ENCODE measurements at regions not wholly inside any gene's neighbourhood (a gene's known extent, or its start where the extent isn't known, plus 50 kb on each side); places are given as distances from the start of the nearest gene placed in this dataset.
"Not testable (repeated sequence)": the region's sequence is repeated elsewhere in the genome, so short reads cannot be mapped to it uniquely, and the experiment has no call there.

DNA sequence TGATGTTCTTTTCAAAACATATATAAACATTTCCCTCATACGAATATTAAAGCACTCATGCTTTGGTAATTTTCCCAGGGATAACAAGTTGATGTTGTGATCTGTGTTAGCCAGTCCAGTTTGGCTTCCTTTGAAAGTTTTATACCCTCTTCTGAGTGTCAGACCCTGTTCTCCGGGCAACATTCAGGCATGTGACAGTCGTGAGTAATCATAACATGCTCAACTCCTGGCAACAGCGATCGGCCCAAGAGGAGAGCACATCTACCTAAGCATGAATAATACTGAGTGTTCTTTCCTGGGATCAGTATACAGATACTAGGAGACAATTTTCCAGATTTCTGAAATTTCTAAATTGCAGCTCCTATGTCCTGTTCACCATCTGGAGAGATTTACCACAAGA lies 1086.4 kb downstream of the CDH8 start:
- DNase-seq, result no peak

DNA sequence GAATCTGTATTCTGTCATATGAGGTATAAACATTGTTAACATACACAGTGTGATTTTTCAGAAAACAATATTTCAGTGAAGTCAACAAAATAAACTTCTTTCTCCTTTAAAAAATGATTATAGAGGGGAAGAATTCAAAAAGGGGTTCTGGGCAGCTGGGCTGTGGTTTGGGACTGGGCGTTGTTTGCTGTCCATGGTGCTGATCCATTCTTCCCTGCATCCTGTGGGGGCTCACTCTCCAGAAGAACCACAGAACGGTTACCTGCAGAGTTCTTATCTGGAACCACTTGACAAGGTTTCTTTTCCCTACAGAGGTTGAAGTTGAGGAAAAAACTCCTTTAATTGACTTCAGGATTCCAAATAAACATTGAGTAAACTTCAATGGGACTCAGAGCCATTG lies 1091.0 kb downstream of the CDH8 start:
- DNase-seq, result no peak

DNA sequence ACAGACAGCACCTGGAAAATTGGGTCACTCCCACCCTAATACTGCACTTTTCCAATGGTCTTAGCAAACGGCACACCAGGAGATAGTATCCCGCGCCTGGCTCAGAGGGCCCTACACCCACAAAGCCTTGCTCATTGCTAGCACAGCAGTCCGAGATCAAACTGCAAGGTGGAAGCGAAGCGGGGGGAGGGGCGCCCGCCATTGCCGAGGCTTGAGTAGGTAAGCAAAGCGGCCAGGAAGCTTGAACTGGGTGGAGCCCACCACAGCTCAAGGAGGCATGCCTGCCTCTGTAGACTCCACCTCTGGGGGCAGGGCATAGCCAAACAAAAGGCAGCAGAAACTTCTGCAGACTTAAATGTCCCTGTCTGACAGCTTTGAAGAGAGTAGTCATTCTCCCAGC lies 1100.0 kb downstream of the CDH8 start:
- not testable (repeated sequence) for DNase-seq

DNA sequence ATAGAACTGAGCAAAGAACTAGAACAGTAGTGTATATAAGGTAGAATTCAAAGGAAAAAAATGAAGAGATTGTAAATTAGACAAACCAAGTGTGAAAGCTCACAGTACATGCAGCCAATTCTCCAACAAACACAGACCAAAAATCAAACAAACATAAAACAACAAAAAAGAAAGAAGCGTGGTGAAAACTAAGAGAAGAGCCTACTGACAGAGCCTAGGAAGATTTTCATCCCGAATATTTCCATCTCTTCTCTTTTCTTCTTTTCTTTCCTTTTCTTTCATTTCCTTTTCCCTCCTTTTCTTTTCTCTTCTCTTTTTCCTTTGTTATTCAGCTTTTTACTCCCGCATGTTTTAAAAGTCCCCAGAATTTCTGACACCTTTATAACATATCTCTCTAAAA lies 1103.6 kb downstream of the CDH8 start:
- DNase-seq, result no peak

DNA sequence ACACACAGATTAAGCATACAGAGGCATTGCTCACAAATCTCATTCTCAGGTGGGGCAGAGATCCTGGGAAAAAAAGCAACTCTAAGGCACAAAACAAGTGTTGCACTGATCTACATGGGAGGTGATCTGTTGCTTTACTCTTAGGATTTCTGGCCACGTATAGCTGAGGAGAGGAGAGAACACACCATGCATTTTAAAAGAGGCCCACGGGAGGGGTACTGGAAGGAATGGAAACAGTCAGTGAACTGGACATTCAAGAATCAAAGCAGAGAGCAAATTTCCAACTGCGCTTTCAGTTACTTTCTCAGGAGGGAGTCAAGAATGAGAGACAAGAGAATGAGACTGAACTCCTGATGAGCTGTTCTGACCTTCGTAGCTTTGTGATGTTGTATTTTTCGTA lies 1105.9 kb downstream of the CDH8 start:
- DNase-seq, result no peak

DNA sequence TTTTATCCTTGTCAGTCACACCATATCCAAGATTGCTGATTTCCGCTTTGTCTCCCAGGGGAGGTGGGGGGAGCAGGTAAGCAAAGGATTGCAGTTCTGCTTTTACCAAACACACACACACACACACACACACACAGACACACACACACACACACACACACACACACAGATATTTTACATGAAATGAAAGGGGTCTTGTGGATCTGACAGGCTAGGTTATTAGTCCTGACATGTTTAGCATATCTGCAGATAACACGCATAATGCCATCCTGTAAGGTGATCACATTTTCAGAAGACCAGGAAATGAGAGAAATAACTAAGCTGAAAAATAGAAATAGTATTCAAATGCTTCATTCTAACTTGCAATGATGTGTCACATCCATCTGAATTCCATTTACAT lies 1113.3 kb downstream of the CDH8 start:
- no peak for DNase-seq

DNA sequence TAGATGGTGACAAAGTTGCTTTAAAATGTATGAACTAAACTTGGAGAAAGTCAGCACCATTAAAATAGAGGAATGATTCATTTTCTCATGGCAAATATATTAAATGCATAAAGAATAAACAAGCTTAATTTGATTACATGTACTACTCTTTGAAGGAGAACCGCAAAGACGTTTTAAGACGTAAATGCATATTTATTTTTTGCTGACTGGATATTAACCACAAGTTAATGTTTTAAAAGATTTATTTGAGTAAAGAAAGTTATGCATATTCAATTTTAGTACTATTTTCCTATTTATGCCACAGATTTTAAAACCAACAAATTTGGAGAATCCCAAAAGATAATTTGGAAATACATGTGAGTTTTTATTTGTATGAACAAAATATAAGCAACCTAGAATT lies 1121.9 kb downstream of the CDH8 start:
- no peak for DNase-seq

DNA sequence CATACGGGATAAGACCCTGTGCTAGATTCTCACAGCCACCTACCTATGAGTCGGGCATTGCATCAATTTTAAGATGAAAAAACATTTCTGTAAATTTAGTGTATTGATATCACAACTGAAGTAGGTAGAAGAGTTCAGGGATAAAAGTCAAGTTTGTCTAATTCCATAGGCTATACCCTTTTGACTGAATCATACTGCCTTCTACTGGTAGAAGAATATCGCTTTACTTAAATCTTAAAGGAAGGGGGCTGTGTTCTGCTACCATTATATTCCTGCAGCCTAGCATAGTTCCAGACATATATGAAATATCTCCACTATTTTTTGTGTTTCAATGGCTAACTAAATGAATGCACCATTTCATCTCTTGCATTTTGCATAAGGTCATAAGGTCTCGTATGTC lies 1128.6 kb downstream of the CDH8 start:
- no peak for DNase-seq

DNA sequence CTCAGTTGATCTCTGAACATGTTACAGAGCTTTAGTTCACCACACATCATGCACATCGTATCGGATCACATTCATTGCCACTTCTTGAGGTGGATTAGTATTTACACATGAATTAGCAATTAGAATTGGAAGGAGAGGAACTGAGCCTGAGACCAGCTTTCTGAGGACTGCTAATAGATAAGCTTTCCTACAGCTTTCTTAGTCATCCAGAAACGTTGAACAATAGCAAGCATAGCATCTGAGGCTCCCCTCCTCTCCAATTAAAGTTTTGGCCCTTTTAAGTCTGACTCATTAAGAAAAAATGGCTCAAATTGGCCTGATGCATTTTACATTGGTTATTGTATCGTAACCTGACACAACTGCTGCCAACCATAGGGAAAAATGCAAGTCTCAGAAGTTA lies 1130.4 kb downstream of the CDH8 start:
- DNase-seq, result no peak

DNA sequence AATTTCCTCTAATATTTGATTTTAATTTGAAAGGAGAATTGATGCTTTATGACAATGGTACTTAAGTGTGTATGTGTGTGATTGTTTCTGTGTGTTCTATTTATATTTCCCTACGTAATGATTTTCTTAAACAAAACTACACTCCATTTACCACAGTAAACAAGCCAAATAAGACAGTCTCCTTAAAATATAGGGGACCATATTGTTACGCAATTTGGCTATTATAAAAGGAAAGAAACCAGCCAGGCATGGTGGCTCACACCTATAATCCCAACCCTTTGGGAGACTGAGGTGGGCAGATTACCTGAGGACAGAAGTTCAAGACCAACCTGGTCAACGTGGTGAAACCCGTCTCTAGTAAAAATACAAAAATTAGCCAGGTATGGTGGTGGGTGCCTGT lies 1134.1 kb downstream of the CDH8 start:
- DNase-seq, result no peak

DNA sequence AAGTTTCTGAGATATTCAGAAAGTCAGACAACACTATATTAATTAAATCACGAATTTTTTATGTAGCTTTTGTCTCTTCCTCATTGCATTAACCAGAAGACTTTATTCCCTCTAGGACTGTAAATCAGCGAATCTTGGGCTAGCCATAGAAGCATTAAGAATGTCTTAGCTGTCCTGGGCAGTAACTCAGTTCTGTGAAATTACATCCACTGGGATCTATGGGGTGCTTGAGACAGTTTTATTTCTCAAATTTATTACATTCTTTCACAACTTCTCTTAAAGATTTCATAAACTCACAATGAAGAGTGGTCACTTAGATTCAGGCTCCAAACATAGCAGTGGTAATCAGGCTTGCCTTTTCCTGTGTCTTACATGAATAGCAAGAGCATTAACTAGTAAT lies 1153.4 kb downstream of the CDH8 start:
- DNase-seq, result no peak

DNA sequence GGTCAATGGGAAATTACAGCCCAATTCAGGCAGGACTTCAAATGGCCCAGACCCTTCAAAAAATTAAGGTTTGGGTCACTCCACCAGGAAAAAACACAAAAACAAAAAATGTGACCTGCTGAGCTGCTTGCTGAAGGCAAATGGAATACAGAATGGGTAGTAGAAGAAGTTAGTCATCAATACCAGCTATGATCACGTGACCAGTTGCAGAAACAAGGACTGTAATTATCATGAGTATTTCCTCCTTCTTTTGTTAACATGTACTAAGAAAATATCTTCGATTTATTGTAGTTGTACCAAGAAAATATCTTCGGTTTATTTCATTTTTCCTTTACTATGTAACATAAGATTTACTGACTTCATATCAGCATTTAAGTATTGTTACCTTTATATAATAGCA lies 1183.6 kb downstream of the CDH8 start:
- DNase-seq, result no peak

DNA sequence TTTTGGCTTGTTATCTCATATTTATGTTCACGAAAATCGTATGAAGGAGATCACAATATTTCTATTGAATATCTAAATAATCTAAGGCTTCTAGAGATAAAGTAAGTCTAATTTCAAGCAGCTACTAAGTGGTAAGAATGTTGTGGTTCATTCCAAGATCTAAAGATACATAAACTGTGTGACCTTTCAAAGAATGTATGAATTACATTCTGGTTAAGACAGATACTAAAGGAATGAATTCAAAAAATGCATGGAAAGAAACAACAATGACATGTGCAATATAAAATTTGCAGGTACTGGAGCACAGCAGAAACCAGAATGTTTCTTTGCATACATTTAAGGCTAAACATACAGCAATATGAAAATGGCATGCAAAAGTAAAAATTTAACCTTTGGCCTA lies 1214.6 kb downstream of the CDH8 start:
- no peak for DNase-seq

DNA sequence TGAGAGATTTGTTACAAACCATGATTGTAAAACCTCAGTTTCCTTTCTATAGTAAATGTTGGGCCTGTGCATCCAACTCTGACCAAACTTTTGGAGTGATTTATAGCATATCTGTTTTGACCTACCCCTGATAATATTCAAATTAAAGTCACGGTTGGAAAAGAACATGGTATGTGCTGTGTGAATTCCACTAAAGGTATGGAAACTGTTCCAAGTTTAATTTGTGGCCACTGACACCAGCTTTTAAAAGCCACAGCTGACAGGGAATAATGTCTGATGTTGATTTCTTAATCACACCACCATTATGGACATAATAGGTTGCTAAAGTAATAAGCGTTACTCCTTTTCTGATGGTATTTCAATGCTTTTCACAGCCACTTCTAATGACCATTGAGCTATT lies 1215.9 kb downstream of the CDH8 start:
- DNase-seq, result no peak

DNA sequence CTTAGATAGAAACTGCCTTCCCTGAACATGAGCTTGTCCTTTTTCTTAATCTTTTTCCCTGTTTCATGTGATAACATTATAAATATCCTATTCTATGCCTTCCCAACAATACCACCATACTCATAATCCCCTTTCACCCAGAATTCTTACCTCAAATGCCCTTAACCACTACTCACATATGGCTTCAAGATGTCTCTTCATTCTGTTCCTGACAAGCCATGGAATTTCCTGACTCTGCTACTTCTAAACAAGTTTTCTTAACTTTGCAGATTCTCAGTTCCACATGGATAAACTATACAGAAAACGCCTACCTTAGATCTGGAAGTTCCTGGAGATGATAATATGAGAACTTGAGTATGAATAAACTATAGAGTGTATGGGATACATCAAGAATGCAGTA lies 1217.8 kb downstream of the CDH8 start:
- DNase-seq, result no peak

DNA sequence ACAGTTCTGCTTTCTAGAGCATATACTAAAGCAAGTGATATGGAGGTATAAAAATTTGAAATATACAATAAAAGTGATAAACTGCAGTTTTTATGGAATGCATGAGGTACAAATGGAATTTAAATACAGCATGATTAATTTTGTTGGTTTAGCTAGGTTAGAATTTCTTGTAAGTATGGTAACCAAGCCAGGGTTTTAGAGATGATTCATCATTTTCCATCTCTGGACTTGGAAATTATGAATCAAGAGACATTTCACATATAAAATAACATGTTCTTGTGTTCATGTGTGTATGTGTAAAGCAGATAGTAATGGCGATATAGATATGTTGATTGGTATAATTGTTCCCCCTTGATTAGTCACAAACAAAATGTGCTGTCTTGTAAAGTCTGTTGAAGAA lies 1219.8 kb downstream of the CDH8 start:
- DNase-seq, result no peak

DNA sequence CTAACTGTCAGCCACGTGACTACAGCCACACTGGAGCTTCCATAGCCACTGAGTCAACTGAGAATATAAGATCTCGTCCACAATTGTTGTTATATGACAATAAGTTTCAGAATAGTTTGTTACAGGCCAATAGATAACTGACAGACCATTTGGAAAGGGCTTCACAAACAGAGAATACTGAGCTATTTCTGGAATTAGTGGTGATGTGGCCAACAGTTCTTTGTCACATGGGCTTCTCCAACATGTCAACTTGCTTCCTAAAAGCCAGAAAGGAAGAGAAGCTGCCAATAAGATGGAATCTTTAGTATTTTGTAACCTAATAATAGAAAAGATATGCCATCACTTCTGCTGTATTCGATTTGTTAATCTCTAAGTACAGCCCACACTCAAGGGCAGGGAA lies 1220.4 kb downstream of the CDH8 start:
- DNase-seq, result no peak

DNA sequence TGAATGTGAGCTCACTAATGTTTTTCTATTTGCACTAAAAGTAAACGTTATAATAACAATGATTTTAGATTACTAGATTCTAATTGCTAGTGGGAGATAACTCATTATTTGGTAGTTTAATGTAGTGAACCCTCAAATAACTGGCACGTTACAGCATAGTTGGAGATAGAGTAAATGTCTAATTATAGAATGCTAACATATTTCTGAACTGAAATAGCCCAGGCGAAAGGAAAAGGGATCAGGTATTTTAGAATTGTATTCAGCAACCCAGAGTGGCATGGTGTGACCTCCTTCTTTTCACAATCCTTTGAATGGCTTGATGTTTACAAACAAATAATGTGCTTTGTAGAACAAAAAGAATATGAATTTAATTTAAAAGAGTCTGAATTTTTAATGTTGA lies 1221.2 kb downstream of the CDH8 start:
- DNase-seq, result no peak

DNA sequence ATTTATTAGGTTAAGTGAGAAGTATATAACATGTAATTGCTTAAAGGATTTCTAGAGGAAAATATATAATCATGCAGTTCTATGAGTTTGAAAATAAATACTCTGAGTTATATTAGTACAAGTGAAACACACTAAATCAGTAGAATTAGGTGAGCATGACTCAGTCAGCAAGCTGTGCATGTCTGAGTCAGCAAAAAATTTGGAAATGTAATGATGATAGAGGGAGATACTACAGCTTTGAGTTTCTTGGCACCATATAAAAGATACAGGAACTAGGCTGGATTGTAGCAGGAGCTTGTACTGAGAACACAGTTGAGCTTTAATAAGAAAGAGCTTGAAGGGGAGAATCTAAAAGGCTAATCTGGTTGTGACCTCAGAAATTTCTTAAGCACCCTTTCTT lies 1224.6 kb downstream of the CDH8 start:
- no peak for DNase-seq

DNA sequence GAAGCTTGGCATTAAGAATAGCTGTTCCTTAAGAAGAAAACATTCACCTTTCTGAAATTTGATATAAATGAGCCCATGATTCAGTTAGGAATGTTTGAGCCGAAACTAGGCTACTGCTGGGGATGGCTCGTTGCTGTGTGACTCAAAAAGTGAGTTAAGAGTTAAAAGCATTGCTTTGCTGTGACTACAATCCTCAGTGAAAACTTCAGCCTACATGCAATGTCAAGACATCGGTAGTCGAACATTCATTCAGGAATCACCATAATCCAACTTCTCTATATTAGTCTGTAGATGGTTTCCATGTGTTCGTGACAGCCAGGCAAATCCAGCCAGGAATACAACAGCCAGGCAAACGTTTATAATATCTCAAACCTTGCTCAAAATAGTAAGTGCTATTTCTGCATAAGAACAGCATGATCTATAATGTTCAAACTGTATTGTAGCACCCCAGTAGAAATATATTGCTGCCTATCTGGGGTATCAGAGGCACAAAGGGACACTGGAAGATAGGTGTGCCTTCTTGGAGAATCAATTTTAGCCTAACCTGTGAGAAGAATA lies 1225.1 kb downstream of the CDH8 start:
- DNase-seq, result no peak

DNA sequence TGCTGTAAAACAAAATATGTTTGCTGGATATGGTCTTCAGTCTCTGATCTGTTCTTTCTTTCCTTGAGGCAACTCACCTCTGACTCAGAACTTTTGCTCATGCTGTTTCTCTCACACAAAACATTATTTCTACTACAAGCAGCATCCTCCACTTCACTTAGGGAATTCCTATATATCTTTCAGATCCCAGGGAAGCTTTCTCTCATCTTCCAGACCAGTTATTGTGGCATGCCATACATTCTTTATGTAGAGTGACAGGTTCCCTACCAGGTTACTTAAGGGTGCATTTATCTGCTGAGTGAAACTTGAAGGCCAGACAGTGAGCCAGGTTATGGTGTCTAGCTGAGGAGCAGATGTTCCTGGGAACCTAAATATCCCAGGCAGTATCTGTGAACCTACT lies 1226.0 kb downstream of the CDH8 start:
- DNase-seq, result no peak

DNA sequence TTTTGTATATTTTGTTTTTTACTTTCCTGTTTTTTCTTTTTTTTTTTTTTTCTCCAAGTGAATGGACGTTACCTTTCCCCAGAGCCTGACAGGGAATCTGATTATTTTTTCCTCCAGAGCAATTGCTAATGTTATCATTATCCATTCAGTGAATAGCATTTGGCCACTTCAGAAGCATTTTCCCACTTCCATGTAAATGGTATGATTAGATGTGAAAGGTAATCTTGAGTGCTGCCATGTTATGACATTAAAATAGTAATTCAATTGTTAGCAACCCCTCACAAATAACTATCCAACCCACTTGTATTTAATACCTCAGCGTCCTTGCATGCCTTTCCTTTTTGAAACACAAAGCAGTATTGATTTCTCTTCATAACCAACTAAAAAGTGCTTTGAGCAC lies 1243.8 kb downstream of the CDH8 start:
- DNase-seq, result no peak

DNA sequence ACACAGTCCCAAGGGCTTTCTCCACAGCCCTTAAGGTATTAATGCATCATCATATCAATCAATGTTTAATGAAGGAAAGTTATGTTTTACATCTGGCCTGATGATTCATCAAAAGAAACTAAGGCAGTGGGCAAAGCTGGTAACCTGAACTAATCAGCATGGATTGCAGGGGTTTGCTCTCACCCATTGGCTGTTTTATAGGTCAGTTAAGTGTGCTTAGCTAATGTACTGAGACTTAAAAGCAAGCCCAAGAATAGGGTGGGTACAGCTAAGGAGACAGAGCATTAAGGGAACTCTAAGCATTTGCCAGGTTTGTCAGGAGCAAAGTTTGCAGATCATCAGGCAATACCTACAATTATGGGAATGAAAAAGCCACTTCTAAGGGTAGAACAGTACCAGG lies 1247.6 kb downstream of the CDH8 start:
- no peak for DNase-seq

DNA sequence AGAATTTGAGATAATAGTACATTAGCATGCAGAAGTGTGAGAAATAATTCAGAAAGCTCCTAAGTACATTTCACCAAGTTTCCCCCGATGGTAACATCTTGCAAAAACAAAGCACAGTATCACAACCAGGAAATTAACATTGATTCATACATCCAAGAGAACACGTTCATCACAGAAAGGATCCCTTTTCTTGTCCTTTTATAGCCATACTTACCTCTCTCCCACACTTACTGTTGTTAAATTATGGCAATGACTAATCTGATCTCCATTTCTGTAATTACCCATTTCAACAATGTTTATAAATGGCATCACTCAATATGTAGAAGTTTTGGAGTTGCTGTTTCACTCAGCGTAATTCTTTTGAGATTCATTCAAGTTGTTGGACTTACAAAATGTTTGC lies 1260.0 kb downstream of the CDH8 start:
- no peak for DNase-seq

DNA sequence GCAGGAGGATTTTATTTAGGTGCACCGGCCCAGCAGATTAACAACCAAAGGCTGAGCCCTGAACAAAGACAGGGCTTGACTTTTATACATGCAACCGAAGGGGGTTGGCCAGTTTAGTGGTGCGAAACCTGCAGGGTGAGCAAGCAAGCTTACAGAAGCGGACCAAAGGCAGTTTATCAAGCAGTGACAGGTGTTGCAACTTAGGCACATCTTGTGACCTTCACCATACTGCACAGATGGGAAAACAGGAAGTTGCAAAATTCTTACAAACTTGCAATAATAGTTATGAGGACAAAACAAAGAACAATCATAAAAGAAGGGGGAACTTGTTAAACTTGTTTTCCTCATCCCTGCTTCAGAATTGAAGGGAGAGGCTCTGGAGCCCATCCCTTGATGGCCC lies 1265.1 kb downstream of the CDH8 start:
- no peak for DNase-seq

DNA sequence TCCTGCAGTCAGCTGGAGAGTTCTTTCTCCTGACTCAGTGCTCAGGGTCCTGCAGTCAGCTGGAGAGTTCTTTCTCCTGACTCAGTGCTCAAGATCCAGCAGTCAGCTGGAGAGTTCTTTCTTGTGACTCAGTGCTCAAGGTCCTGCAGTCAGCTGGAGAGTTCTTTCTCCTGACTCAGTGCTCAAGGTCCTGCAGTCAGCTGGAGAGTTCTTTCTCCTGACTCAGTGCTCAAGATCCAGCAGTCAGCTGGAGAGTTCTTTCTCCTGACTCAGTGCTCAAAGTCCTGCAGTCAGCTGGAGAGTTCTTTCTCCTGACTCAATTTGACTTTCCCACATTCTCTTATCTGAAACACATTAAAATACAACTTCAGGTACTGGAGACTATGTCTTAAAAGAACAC lies 1265.9 kb downstream of the CDH8 start:
- not testable (repeated sequence) for DNase-seq

All from NCI-H524 treated with DMSO at 0.1 percent for 48 hours (cell line).